ENCODE measurements at regions not wholly inside any gene's neighbourhood (a gene's known extent, or its start where the extent isn't known, plus 50 kb on each side); places are given as distances from the start of the nearest gene placed in this dataset.

GRCh38 chr18:11310476-11311086 lies 161.2 kb upstream of the PIEZO2 start:
- TF ChIP-seq CTCF (IDR thresholded peaks at IDR 0.05; ENCODE audit: low read length) (peak; percentile 88), EZH2 (IDR thresholded peaks at IDR 0.05; ENCODE audit: borderline replicate concordance, low read length) (no peak)
